HFFc6 (cell line): ENCODE measurements at regions not wholly inside any gene's neighbourhood (a gene's known extent, or its start where the extent isn't known, plus 50 kb on each side); places are given as distances from the start of the nearest gene placed in this dataset.
"Not testable (repeated sequence)": the region's sequence is repeated elsewhere in the genome, so short reads cannot be mapped to it uniquely, and the experiment has no call there.

Source experiments
- DNase-seq: peaks from one replicate; pipeline ENCODE4 v3.0.0-alpha.2; 2018
- H3K27ac Mint-ChIP-seq: 2 replicates; pipeline ENCODE4 v1.8.0; 2020; ENCODE audit warnings: mild to moderate bottlenecking, mixed read lengths
- H3K27me3 Mint-ChIP-seq: 2 replicates; pipeline ENCODE4 v1.8.0; 2021; ENCODE audit warnings: mild to moderate bottlenecking, moderate library complexity, mixed read lengths; ENCODE audit not compliant: insufficient read depth
- H3K36me3 Mint-ChIP-seq: 2 replicates; pipeline ENCODE4 v1.8.0; 2021; ENCODE audit warnings: low read depth, mixed read lengths
- H3K4me1 Mint-ChIP-seq: 2 replicates; pipeline ENCODE4 v1.8.0; 2020; ENCODE audit warnings: low read depth, mixed read lengths
- H3K4me3 Mint-ChIP-seq: 2 replicates; pipeline ENCODE4 v1.8.0; 2020; ENCODE audit warnings: mild to moderate bottlenecking, moderate library complexity, mixed read lengths
- H3K9me3 Mint-ChIP-seq: 2 replicates; pipeline ENCODE4 v1.8.0; 2020; ENCODE audit warnings: mild to moderate bottlenecking, mixed read lengths
- CTCF ChIP-seq: fragments of 200-600 bp; sonication (generic); IDR thresholded peaks from 2 replicates; pipeline ENCODE4 v1.5.0; 2021; ENCODE audit warnings: antibody characterized with exemption, mild to moderate bottlenecking

DNA sequence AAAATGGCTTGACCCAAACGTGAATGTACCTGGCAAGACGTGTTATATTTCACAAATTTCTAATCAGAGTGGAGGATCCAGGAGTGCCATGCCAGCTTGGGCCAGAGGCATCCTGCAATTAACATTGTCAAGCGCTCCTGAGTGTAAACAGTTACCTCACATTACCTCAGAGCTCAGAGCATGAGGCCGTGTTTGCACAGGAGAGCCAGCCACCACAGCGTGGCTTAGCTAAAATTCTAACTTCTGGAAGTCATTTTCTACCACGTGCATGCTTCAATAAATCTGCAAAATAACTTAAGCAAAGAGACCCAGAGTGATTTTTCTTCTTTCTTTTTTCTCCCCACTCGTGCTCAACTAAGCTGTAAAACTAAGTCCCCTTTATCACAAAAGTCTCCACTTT, 769.0 kb downstream of the KCNJ2 start:
- no peaks in the 10 kb centered on the region for H3K4me1 Mint-ChIP-seq
- no peak overlapping the region for H3K27ac Mint-ChIP-seq
- H3K4me3 Mint-ChIP-seq, result peak overlapping the region; percentile 1; the same call in 1 of the 2 replicates
- H3K36me3 Mint-ChIP-seq, result no peaks in the 10 kb centered on the region
- no peaks in the 10 kb centered on the region for H3K27me3 Mint-ChIP-seq
- DNase-seq, result no peak
- H3K9me3 Mint-ChIP-seq, result peaks cover 5% of the 10 kb centered on the region; the same call in 1 of the 2 replicates
- no peak for TF ChIP-seq CTCF

DNA sequence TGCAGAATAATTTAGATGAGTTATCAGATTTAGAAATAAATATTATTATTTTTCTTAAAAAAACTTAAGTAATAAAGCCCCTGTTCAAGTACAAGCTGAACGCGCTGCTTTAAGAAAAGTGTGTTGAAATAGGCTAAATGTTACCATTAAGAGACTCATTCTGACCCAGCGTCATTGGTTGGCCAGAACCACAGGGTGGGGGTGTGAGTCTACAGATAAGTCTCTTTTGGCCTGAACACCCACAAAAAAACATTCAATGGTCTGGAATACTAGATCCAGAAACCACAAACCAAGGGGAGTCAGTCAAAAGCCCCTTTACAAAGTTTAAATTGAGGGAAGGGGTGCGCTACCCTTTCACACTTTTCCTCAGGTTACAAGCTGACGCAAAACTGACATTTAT, 776.1 kb downstream of the KCNJ2 start:
- no peaks in the 10 kb centered on the region; the same call in 1 of the 2 replicates for H3K4me1 Mint-ChIP-seq
- no peak for TF ChIP-seq CTCF
- 0 out of 2 replicates have a peak, but pooled peaks cover 6% of the 10 kb centered on the region for H3K9me3 Mint-ChIP-seq
- peaks cover 1% of the 10 kb centered on the region; the same call in 1 of the 2 replicates for H3K27me3 Mint-ChIP-seq
- DNase-seq, result no peak
- no peaks in the 10 kb centered on the region for H3K36me3 Mint-ChIP-seq
- no peak overlapping the region for H3K4me3 Mint-ChIP-seq
- H3K27ac Mint-ChIP-seq, result no peak overlapping the region

GRCh38 chr17:70947215-70947614, 777.9 kb downstream of the KCNJ2 start:
- Mint-ChIP-seq H3K4me1 (no peaks in the 10 kb centered on the region; the same call in 1 of the 2 replicates), H3K27me3 (peaks cover 1% of the 10 kb centered on the region; the same call in 1 of the 2 replicates), H3K9me3 (peaks cover 11% of the 10 kb centered on the region; the same call in 1 of the 2 replicates), H3K27ac (no peak overlapping the region), H3K4me3 (0 out of 2 replicates have a peak overlapping the region, but pooled peaks have one; percentile 0), H3K36me3 (no peaks in the 10 kb centered on the region)
- no peak for TF ChIP-seq CTCF
- DNase-seq, result no peak

GRCh38 chr17:70947636-70948565, 778.6 kb downstream of the KCNJ2 start:
- DNase-seq, result no peak
- Mint-ChIP-seq H3K27ac (no peak overlapping the region), H3K36me3 (no peaks in the 10 kb centered on the region), H3K4me3 (peak overlapping the region; percentile 0; the same call in 1 of the 2 replicates), H3K9me3 (peaks cover 18% of the 10 kb centered on the region; the same call in 1 of the 2 replicates), H3K27me3 (peaks cover 1% of the 10 kb centered on the region; the same call in 1 of the 2 replicates), H3K4me1 (no peaks in the 10 kb centered on the region; the same call in 1 of the 2 replicates)
- TF ChIP-seq CTCF, result no peak

DNA sequence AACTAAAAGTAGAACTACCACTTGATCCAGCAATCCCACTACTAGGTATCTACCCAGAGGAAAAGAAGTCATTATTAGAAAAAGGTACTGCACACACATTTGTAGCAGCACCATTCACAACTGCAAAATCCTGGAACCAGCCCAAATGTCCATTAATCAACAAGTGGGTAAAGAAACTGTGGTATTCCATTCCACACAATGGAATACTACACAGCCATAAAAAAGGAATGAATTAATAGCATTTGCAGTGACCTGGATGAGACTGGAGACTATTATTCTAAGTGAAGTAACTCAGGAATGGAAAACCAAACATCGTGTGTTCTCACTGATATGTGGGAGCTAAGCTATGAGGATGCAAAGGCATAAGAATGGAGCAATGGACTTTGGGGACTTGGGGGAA, 783.8 kb downstream of the KCNJ2 start:
- H3K4me1 Mint-ChIP-seq, H3K36me3 Mint-ChIP-seq, DNase-seq, H3K4me3 Mint-ChIP-seq, H3K27me3 Mint-ChIP-seq, H3K27ac Mint-ChIP-seq: not testable (repeated sequence)
- peaks cover 24% of the 10 kb centered on the region; the same call in 1 of the 2 replicates for H3K9me3 Mint-ChIP-seq

- no peak for TF ChIP-seq CTCF
- Mint-ChIP-seq H3K4me1 (no peaks in the 10 kb centered on the region), H3K4me3 (no peak overlapping the region), H3K36me3 (no peaks in the 10 kb centered on the region), H3K9me3 (peaks cover 18% of the 10 kb centered on the region; the same call in 1 of the 2 replicates), H3K27me3 (no peaks in the 10 kb centered on the region), H3K27ac (no peak overlapping the region)
- DNase-seq, result no peak
These were observed 786.1 kb downstream of the KCNJ2 start for GRCh38 chr17:70955441-70955840.
